ENCODE measurements at regions not wholly inside any gene's neighbourhood (a gene's known extent, or its start where the extent isn't known, plus 50 kb on each side); places are given as distances from the start of the nearest gene placed in this dataset.
"Not testable (repeated sequence)": the region's sequence is repeated elsewhere in the genome, so short reads cannot be mapped to it uniquely, and the experiment has no call there.

GRCh38 chrX:112197840-112198239 lies 115.3 kb upstream of the TRPC5 start:
- Histone ChIP-seq H3K36me3 (no peaks in the 10 kb centered on the region), H3K27me3 (no peaks in the 10 kb centered on the region), H3K4me1 (no peaks in the 10 kb centered on the region), H3K27ac (no peak overlapping the region), H3K4me3 (no peak overlapping the region), H3K9me3 (no peaks in the 10 kb centered on the region)
- no peak for TF ChIP-seq CTCF (IDR thresholded peaks at IDR 0.05)
- TF ChIP-seq POLR2A (IDR thresholded peaks at IDR 0.05) = no peak
- TF ChIP-seq EP300 (IDR thresholded peaks at IDR 0.05) = no peak
- TF ChIP-seq POLR2AphosphoS5 (IDR thresholded peaks at IDR 0.05) = no peak
- WGBS, 2 donors (ENCODE audit: low coverage in 1 of 2) = 31 to 46% methylated on average over 3 of the region's 3 CpGs
- ATAC-seq = no peak

GRCh38 chrX:112190646-112191045 lies 108.1 kb upstream of the TRPC5 start:
- no CpG with 5 or more reads among the region's 4 CpGs for WGBS, 2 donors (ENCODE audit: low coverage in 1 of 2)
- no peak overlapping the region for H3K4me3 ChIP-seq
- TF ChIP-seq CTCF (IDR thresholded peaks at IDR 0.05) (no peak), EP300 (IDR thresholded peaks at IDR 0.05) (no peak), POLR2AphosphoS5 (IDR thresholded peaks at IDR 0.05) (no peak), POLR2A (IDR thresholded peaks at IDR 0.05) (no peak)
- no peaks in the 10 kb centered on the region for H3K9me3 ChIP-seq
- H3K27ac ChIP-seq = no peak overlapping the region
- no peaks in the 10 kb centered on the region for H3K36me3 ChIP-seq
- H3K4me1 ChIP-seq = no peaks in the 10 kb centered on the region
- no peaks in the 10 kb centered on the region for H3K27me3 ChIP-seq
- no peak for ATAC-seq

- 40% methylated on average over 1 of the region's 3 CpGs; no CpG with 5 or more reads in 1 of the 2 donors for WGBS, 2 donors (ENCODE audit: low coverage in 1 of 2)
- H3K4me3 ChIP-seq, H3K27me3 ChIP-seq, H3K9me3 ChIP-seq, H3K4me1 ChIP-seq, H3K27ac ChIP-seq, H3K36me3 ChIP-seq, ATAC-seq: not testable (repeated sequence)
These were observed 98.8 kb upstream of the TRPC5 start for GRCh38 chrX:112181361-112181760.

- H3K4me1 ChIP-seq = no peaks in the 10 kb centered on the region
- ATAC-seq = no peak
- TF ChIP-seq CTCF (IDR thresholded peaks at IDR 0.05) (no peak), POLR2A (IDR thresholded peaks at IDR 0.05) (no peak), EP300 (IDR thresholded peaks at IDR 0.05) (no peak), POLR2AphosphoS5 (IDR thresholded peaks at IDR 0.05) (no peak)
- no peak overlapping the region for H3K4me3 ChIP-seq
- H3K27me3 ChIP-seq = no peaks in the 10 kb centered on the region
- 100% methylated on average over 2 of the region's 2 CpGs; no CpG with 5 or more reads in 1 of the 2 donors for WGBS, 2 donors (ENCODE audit: low coverage in 1 of 2)
- H3K9me3 ChIP-seq = no peaks in the 10 kb centered on the region
- no peak overlapping the region for H3K27ac ChIP-seq
- no peaks in the 10 kb centered on the region for H3K36me3 ChIP-seq
These were observed 81.8 kb upstream of the TRPC5 start for GRCh38 chrX:112164420-112164819.

- no peak for ATAC-seq
- 33 to 52% methylated on average over 2 to 3 of the region's 3 CpGs for WGBS, 2 donors (ENCODE audit: low coverage in 1 of 2)
- Histone ChIP-seq H3K4me3 (no peak overlapping the region), H3K4me1 (no peaks in the 10 kb centered on the region), H3K27ac (no peak overlapping the region), H3K36me3 (no peaks in the 10 kb centered on the region), H3K27me3 (no peaks in the 10 kb centered on the region), H3K9me3 (no peaks in the 10 kb centered on the region)
- no peak for TF ChIP-seq EP300 (IDR thresholded peaks at IDR 0.05)
- TF ChIP-seq POLR2AphosphoS5 (IDR thresholded peaks at IDR 0.05) = no peak
- no peak for TF ChIP-seq CTCF (IDR thresholded peaks at IDR 0.05)
- TF ChIP-seq POLR2A (IDR thresholded peaks at IDR 0.05) = no peak
These were observed 81.3 kb upstream of the TRPC5 start for GRCh38 chrX:112163906-112164305.

All from gastroesophageal sphincter (tissue), 4 donors.